HCT116 (cell line): ENCODE measurements at regions not wholly inside any gene's neighbourhood (a gene's known extent, or its start where the extent isn't known, plus 50 kb on each side); places are given as distances from the start of the nearest gene placed in this dataset.

Experiments used
- ATAC-seq: fragments of 200-7000 bp; cut with Tn5 transposase; 2 replicates; pipeline ENCODE4 v1.9.1; 2020; ENCODE audit warnings: mild to moderate bottlenecking, moderate library complexity
- BruUV-seq: library from RNA; stranded (reverse); fragments of 400-500 nt; replicated peaks from 2 replicates; lab custom pipeline; 2021; lab: Mats Ljungman, UMichigan
- CTCF ChIA-PET: fragments of 300-600 bp; sonication (Branson Sonifier 250); formaldehyde crosslinking; loops from one replicate; lab custom pipeline; 2021; ENCODE audit warnings: antibody characterized with exemption; lab: Charles Lee
- POLR2A ChIA-PET: fragments of 300-600, 350-600 bp; sonication (Branson Sonifier 250); formaldehyde crosslinking; loops from one replicate; lab custom pipeline; 2021; ENCODE audit warnings: antibody characterized with exemption; lab: Charles Lee
- RAD21 ChIA-PET, 2 experiments: fragments of 300-600 bp; sonication (Branson Sonifier 250); formaldehyde crosslinking; loops; one replicate each; lab custom pipeline; 2023; ENCODE audit warnings: low total read pairs in 2 of 2; ENCODE audit not compliant: uncharacterized antibody in 2 of 2, unreplicated experiment in 2 of 2, low non-redundant PET in 1 of 2; lab: Charles Lee
- DNase-seq: peaks from one replicate; pipeline ENCODE4 v3.0.0-alpha.2; 2010; ENCODE audit warnings: low read depth, low spot score
- H2AFZ ChIP-seq: fragments of 200-600 bp; shearing (Covaris generic), sonication (generic); 2 replicates; pipeline ENCODE4 v1.6.1; 2017; ENCODE audit warnings: low read depth, mixed run types, mixed read lengths, antibody characterized with exemption, low read length; ENCODE audit not compliant: poor library complexity, severe bottlenecking
- H3K27ac ChIP-seq: 2 replicates; pipeline ENCODE4 v1.5.1; 2012; ENCODE audit warnings: low read depth, low read length
- H3K27me3 ChIP-seq: fragments of 200-600 bp; sonication (generic); 2 replicates; pipeline ENCODE4 v1.6.1; 2016; ENCODE audit warnings: mixed run types, low read length, mixed read lengths; ENCODE audit not compliant: insufficient read depth
- H3K36me3 ChIP-seq, 2 experiments: fragments of 200-500 bp in 1 of 2; fragments of 200-600 bp in 1 of 2; sonication (Bioruptor generic) in 1 of 2; sonication (generic) in 1 of 2; 2 replicates each; pipeline versions ENCODE4 v1.5.1 to v1.6.1; 2014 to 2016; ENCODE audit warnings: low read length in 2 of 2, inconsistent platforms in 1 of 2, mixed read lengths in 1 of 2, mixed run types in 1 of 2; ENCODE audit not compliant: insufficient read depth in 2 of 2, control insufficient read depth in 1 of 2
- H3K4me1 ChIP-seq, 2 experiments: fragments of 200-600 bp in 1 of 2; sonication (generic) in 1 of 2; 2 replicates each; pipeline versions ENCODE4 v1.5.1 to v1.6.1; 2012 to 2017; ENCODE audit warnings: low read length in 2 of 2, inconsistent platforms in 1 of 2, mild to moderate bottlenecking in 1 of 2, mixed read lengths in 1 of 2, mixed run types in 1 of 2, moderate library complexity in 1 of 2; ENCODE audit not compliant: insufficient read depth in 2 of 2, control insufficient read depth in 1 of 2
- H3K4me2 ChIP-seq: fragments of 200-600 bp; sonication (generic); 2 replicates; pipeline ENCODE4 v1.6.1; 2017; ENCODE audit warnings: mixed run types, low read length, mixed read lengths
- H3K4me3 ChIP-seq, 2 experiments: fragments of 200-600 bp in 1 of 2; sonication (generic) in 1 of 2; replicated peaks in 1 of 2; 2 replicates each; pipeline ENCODE4 v1.5.1; 2011 to 2016; ENCODE audit warnings: low read length in 2 of 2, control low read depth in 1 of 2, low read depth in 1 of 2, mild to moderate bottlenecking in 1 of 2, mixed read lengths in 1 of 2, mixed run types in 1 of 2
- H3K79me2 ChIP-seq: fragments of 200-600 bp; sonication (generic); 2 replicates; pipeline ENCODE4 v1.6.1; 2017; ENCODE audit warnings: mild to moderate bottlenecking, mixed run types, low read length, moderate library complexity, mixed read lengths; ENCODE audit not compliant: insufficient read depth
- H3K9ac ChIP-seq: fragments of 200-600 bp; sonication (generic); 2 replicates; pipeline ENCODE4 v1.6.1; 2016; ENCODE audit warnings: low read length, mixed read lengths
- H3K9me2 ChIP-seq: fragments of 200-600 bp; sonication (generic), shearing (Covaris generic); 2 replicates; pipeline ENCODE4 v1.6.1; 2017; ENCODE audit warnings: mixed run types, mild to moderate bottlenecking, moderate library complexity; ENCODE audit not compliant: insufficient read depth
- H3K9me3 ChIP-seq, 2 experiments: fragments of 200-500 bp in 1 of 2; fragments of 200-600 bp in 1 of 2; sonication (Bioruptor generic) in 1 of 2; sonication (generic) in 1 of 2; 2 replicates each; pipeline ENCODE4 v1.6.1; 2014 to 2017; ENCODE audit warnings: low read length in 2 of 2, mixed read lengths in 2 of 2, inconsistent platforms in 1 of 2, low read depth in 1 of 2, mild to moderate bottlenecking in 1 of 2, mixed run types in 1 of 2, moderate library complexity in 1 of 2; ENCODE audit not compliant: control insufficient read depth in 1 of 2, insufficient read depth in 1 of 2
- H4K20me1 ChIP-seq: fragments of 200-600 bp; sonication (generic), shearing (Covaris generic); 2 replicates; pipeline ENCODE4 v1.6.1; 2017; ENCODE audit warnings: mixed run types, mild to moderate bottlenecking, moderate library complexity; ENCODE audit not compliant: insufficient read depth
- ATF3 ChIP-seq: IDR thresholded peaks from 2 replicates; pipeline ENCODE4 v1.6.1; 2012
- CBX3 ChIP-seq: IDR thresholded peaks from 2 replicates; pipeline ENCODE4 v1.6.1; 2012; ENCODE audit warnings: low read depth
- CEBPB ChIP-seq: IDR thresholded peaks from 2 replicates; pipeline ENCODE4 v1.6.1; 2012; ENCODE audit warnings: low read depth
- ELF1 ChIP-seq: IDR thresholded peaks from 2 replicates; pipeline ENCODE4 v1.6.1; 2012; ENCODE audit warnings: low read depth, borderline replicate concordance
- EZH2 ChIP-seq: fragments of 200-600 bp; sonication (generic); IDR thresholded peaks from 2 replicates; pipeline ENCODE4 v1.6.1; 2017; ENCODE audit warnings: antibody characterized with exemption, mixed run types
- EZH2phosphoT487 ChIP-seq: fragments of 200-600 bp; IDR thresholded peaks from 2 replicates; pipeline ENCODE4 v1.6.1; 2018; ENCODE audit warnings: antibody characterized with exemption, borderline replicate concordance
- FOSL1 ChIP-seq: IDR thresholded peaks from 2 replicates; pipeline ENCODE4 v1.6.1; 2012; ENCODE audit warnings: low read depth
- JUND ChIP-seq: IDR thresholded peaks from 2 replicates; pipeline ENCODE4 v1.6.1; 2012
- MAX ChIP-seq: IDR thresholded peaks from 2 replicates; pipeline ENCODE4 v1.6.1; 2012
- POLR2AphosphoS5 ChIP-seq: IDR thresholded peaks from 2 replicates; pipeline ENCODE4 v1.6.1; 2011; ENCODE audit warnings: mild to moderate bottlenecking, low read depth, low read length, moderate library complexity
- RAD21 ChIP-seq: IDR thresholded peaks from 2 replicates; pipeline ENCODE4 v1.6.1; 2012; ENCODE audit warnings: low read depth, mild to moderate bottlenecking
- REST ChIP-seq: IDR thresholded peaks from 2 replicates; pipeline ENCODE4 v1.6.1; 2012; ENCODE audit warnings: low read depth
- SIN3A ChIP-seq: IDR thresholded peaks from 2 replicates; pipeline ENCODE4 v1.6.1; 2012; ENCODE audit warnings: low read depth
- SP1 ChIP-seq: IDR thresholded peaks from 2 replicates; pipeline ENCODE4 v1.6.1; 2012; ENCODE audit warnings: low read depth
- TCF7L2 ChIP-seq: IDR thresholded peaks from 2 replicates; pipeline ENCODE4 v1.7.0; 2011; ENCODE audit warnings: borderline replicate concordance, inconsistent platforms; ENCODE audit not compliant: insufficient read depth, insufficient read length; ENCODE audit errors: extremely low read depth
- YY1 ChIP-seq: IDR thresholded peaks from 2 replicates; pipeline ENCODE4 v1.6.1; 2011; ENCODE audit warnings: low read length, low read depth, moderate library complexity, mild to moderate bottlenecking; ENCODE audit not compliant: insufficient replicate concordance; ENCODE audit errors: extremely low read depth
- ZBTB33 ChIP-seq: IDR thresholded peaks from 2 replicates; pipeline ENCODE4 v1.6.1; 2011; ENCODE audit warnings: mild to moderate bottlenecking, low read length, moderate library complexity; ENCODE audit not compliant: insufficient replicate concordance; ENCODE audit errors: extremely low read depth
- ZFX ChIP-seq: fragments of 450-650 bp; IDR thresholded peaks from 2 replicates; pipeline ENCODE4 v1.6.1; 2017
- intact Hi-C: fragments of 100-400 bp; cut with micrococcal nuclease; formaldehyde crosslinking; loops from 2 replicates; pipeline ENCODE4 v1.10.0; 2022

- TF ChIP-seq FOSL1 (no peak), SIN3A (no peak), POLR2AphosphoS5 (no peak), MAX (no peak), ELF1 (no peak), RAD21 (no peak), EZH2phosphoT487 (no peak), ATF3 (no peak), EZH2 (no peak), ZBTB33 (no peak), TCF7L2 (no peak), YY1 (no peak), REST (no peak), SP1 (no peak), JUND (no peak), CBX3 (no peak), ZFX (no peak), CEBPB (no peak)
- H3K9me2 ChIP-seq: no peaks in the 10 kb centered on the region
- H3K79me2 ChIP-seq: no peaks in the 10 kb centered on the region
- H3K27ac ChIP-seq: no peak overlapping the region
- ChIA-PET CTCF (no interaction called here), RAD21 (no interaction called here), POLR2A (no interaction called here)
- H2AFZ ChIP-seq: no peak overlapping the region
- no peak overlapping the region for H3K9ac ChIP-seq
- no peaks in the 10 kb centered on the region for H3K4me1 ChIP-seq
- intact Hi-C loops: no loop called here
- H3K27me3 ChIP-seq: peaks cover 33% of the 10 kb centered on the region
- H3K4me3 ChIP-seq: no peak overlapping the region
- no peaks in the 10 kb centered on the region for H3K9me3 ChIP-seq
- ATAC-seq (no peak), DNase-seq (no peak)
- H3K4me2 ChIP-seq: no peak overlapping the region
- H3K36me3 ChIP-seq: no peaks in the 10 kb centered on the region
- no peaks in the 10 kb centered on the region for H4K20me1 ChIP-seq
- no TSS peak for BruUV-seq
Observed at GRCh38 chr5:61949054-61949678, 356.8 kb upstream of the KIF2A start.
